HL-60 (cell line): ENCODE measurements at regions not wholly inside any gene's neighbourhood (a gene's known extent, or its start where the extent isn't known, plus 50 kb on each side); places are given as distances from the start of the nearest gene placed in this dataset.
"Not testable (repeated sequence)": the region's sequence is repeated elsewhere in the genome, so short reads cannot be mapped to it uniquely, and the experiment has no call there.

Source experiments
- CTCF ChIP-seq: IDR thresholded peaks from one replicate; pipeline ENCODE4 v1.5.1; 2011; ENCODE audit warnings: low read length, control low read depth, inconsistent platforms; ENCODE audit not compliant: insufficient read depth
- GABPA ChIP-seq: IDR thresholded peaks from 2 replicates; pipeline ENCODE4 v1.6.1; 2012; ENCODE audit warnings: low read depth
- POLR2AphosphoS5 ChIP-seq: IDR thresholded peaks from 2 replicates; pipeline ENCODE4 v1.6.1; 2012; ENCODE audit warnings: low read depth
- REST ChIP-seq: IDR thresholded peaks from 2 replicates; pipeline ENCODE4 v1.6.1; 2012; ENCODE audit warnings: low read depth; ENCODE audit not compliant: insufficient replicate concordance
- SPI1 ChIP-seq: IDR thresholded peaks from 2 replicates; pipeline ENCODE4 v1.6.1; 2012; ENCODE audit warnings: low read depth, mild to moderate bottlenecking, borderline replicate concordance

- TF ChIP-seq REST, GABPA, CTCF, POLR2AphosphoS5, SPI1: not testable (repeated sequence)
Observed at GRCh38 chr15:44856284-44856683, 100.2 kb upstream of the TERB2 start.
